ENCODE measurements at regions not wholly inside any gene's neighbourhood (a gene's known extent, or its start where the extent isn't known, plus 50 kb on each side); places are given as distances from the start of the nearest gene placed in this dataset.

GRCh38 chr5:101364469-101364868, 461.4 kb upstream of the ST8SIA4 start:
- TF ChIP-seq CTCF (IDR thresholded peaks at IDR 0.05) (no peak), POLR2AphosphoS5 (IDR thresholded peaks at IDR 0.05; ENCODE audit: low read depth, low read length) (no peak), SIN3A (IDR thresholded peaks at IDR 0.05; ENCODE audit: borderline replicate concordance, insufficient read depth, low read depth, low read length) (no peak)
